Bronchial epithelial cell (primary cell): ENCODE measurements at regions not wholly inside any gene's neighbourhood (a gene's known extent, or its start where the extent isn't known, plus 50 kb on each side); places are given as distances from the start of the nearest gene placed in this dataset.

Experiments
- DNase-seq: peaks from one replicate; pipeline ENCODE4 v3.0.0-alpha.2; 2010; ENCODE audit warnings: low read depth
- FAIRE-seq: peaks from 2 replicates; lab custom pipeline; 2011; peaks lifted over from hg19 to GRCh38; lab: Jason Lieb, UNC
- H3K27me3 ChIP-seq: 2 replicates; pipeline ENCODE4 v1.5.1; 2011; ENCODE audit warnings: low read length; ENCODE audit not compliant: control insufficient read depth, insufficient read depth
- H3K36me3 ChIP-seq: 2 replicates; pipeline ENCODE4 v1.5.1; 2011; ENCODE audit warnings: low read length; ENCODE audit not compliant: control insufficient read depth, insufficient read depth
- H3K4me3 ChIP-seq: 2 replicates; pipeline ENCODE4 v1.5.1; 2011; ENCODE audit warnings: mild to moderate bottlenecking, low read depth, low read length, control low read depth
- CTCF ChIP-seq: IDR thresholded peaks from 2 replicates; pipeline ENCODE4 v1.5.1; 2011; ENCODE audit warnings: mild to moderate bottlenecking, moderate library complexity, low read length, control low read depth, inconsistent platforms; ENCODE audit not compliant: insufficient read depth, severe bottlenecking

- Histone ChIP-seq H3K36me3 (no peaks in the 10 kb centered on the region), H3K27me3 (no peaks in the 10 kb centered on the region), H3K4me3 (no peak overlapping the region)
- DNase-seq = no peak
- no peak for TF ChIP-seq CTCF
- no peak for FAIRE-seq
Observed at GRCh38 chrX:45959567-45959966, 585.7 kb downstream of the ZNF674 start.

DNA sequence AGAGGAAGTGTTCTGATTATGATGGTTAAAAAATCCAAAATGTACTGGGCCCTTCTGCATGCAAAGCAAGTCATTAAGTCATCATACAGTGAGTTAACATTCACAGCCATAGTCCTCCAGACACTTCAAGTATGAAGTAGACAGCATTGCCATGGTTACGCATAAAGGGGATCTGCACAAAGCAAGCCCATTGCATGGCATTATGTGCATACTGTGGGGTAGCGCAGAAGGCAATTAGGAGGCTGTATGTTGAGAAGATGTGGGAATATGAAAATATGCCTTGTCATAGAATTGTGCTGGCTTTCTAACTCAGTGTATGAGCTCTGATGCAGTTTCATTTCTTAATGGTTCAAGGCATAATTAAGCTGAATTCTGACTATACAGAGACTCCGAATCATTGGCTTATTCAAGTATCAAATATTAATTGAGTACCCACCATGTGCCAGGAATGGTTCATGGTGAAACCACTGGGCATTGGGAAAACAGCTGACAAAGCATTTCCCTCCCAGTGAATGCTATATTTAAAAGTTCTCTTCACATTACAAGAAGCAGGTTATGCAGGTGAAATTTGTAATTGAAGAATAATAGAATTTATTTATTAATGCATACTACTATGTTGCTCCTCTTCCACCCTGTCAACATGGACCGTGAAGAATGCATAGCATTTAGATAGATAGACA lies 588.9 kb downstream of the ZNF674 start:
- no peak for FAIRE-seq
- Histone ChIP-seq H3K4me3 (no peak overlapping the region), H3K36me3 (no peaks in the 10 kb centered on the region), H3K27me3 (no peaks in the 10 kb centered on the region)
- TF ChIP-seq CTCF = no peak
- DNase-seq = no peak

DNA sequence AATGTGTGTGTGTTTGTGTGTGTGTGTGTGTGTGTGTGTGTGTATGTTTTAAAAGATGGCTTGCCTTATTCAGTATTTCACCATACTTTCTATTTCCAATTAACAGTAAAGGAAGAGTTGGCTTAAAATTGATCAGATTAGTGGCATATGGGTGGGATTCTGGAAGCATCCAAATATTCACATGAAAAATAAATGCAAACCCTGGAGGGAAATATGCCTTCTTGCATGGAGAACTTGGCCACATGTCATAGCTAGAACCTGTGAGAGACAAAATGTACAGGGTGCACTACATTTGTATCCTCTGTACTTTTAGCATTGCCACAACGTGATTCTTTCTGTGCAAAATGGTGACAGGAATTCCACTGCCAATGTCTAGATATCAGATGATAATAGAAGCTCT lies 589.6 kb downstream of the ZNF674 start:
- no peak for DNase-seq
- no peaks in the 10 kb centered on the region for H3K36me3 ChIP-seq
- no peak for TF ChIP-seq CTCF
- no peak for FAIRE-seq
- no peaks in the 10 kb centered on the region for H3K27me3 ChIP-seq
- no peak overlapping the region for H3K4me3 ChIP-seq

GRCh38 chrX:45954026-45954425 lies 591.2 kb downstream of the ZNF674 start:
- no peak for TF ChIP-seq CTCF
- H3K4me3 ChIP-seq = no peak overlapping the region
- FAIRE-seq = no peak

DNA sequence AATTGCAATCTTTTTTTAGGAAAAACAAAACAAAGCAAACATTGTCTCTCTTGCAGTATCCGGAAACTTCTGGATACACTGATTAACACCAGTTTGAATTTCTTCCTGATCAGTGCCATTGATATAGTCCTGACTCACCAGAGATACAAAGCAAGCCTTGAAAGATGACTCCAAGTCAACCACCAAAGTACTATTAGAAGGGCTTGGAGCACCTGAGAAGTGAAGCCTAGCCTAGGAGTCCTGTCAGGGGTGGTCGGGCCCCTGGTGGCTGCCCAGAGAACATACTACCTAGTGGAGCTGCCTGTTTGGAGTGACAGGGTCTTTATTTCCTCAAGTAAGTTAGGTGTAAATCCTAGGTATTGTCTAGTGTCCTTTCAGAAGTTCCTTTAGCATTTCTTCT lies 593.2 kb downstream of the ZNF674 start:
- H3K36me3 ChIP-seq = no peaks in the 10 kb centered on the region
- no peak for TF ChIP-seq CTCF
- no peak for FAIRE-seq
- DNase-seq = peak; percentile 7
- no peak overlapping the region for H3K4me3 ChIP-seq
- H3K27me3 ChIP-seq = no peaks in the 10 kb centered on the region

More at GRCh38 chrX:45954026-45954425, 591.2 kb downstream of the ZNF674 start:
- peak; percentile 0 for DNase-seq
- no peaks in the 10 kb centered on the region for H3K36me3 ChIP-seq
- no peaks in the 10 kb centered on the region for H3K27me3 ChIP-seq

DNA sequence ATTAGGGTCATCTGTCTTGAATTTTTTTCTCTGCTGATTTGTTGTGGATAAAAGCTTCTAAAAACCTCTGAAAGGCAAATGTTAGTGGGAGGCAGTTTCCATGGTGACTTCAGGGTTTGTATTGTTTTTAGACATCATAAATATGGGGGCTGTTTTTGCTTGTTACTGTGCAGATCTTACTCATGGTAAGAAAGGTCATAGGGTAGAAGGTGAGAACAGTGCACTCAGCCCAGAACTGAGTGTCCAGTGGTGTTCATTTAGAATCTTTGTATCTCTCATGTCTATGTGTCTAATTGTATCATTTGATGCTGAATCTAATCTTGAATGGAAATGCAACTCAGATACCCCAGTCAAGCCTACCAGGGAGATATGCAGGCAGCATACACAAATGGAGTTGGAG lies 609.8 kb downstream of the ZNF674 start:
- no peak for FAIRE-seq
- Histone ChIP-seq H3K36me3 (no peaks in the 10 kb centered on the region), H3K27me3 (no peaks in the 10 kb centered on the region), H3K4me3 (no peak overlapping the region)
- no peak for DNase-seq
- TF ChIP-seq CTCF = no peak
